ENCODE measurements at regions not wholly inside any gene's neighbourhood (a gene's known extent, or its start where the extent isn't known, plus 50 kb on each side); places are given as distances from the start of the nearest gene placed in this dataset.

DNA sequence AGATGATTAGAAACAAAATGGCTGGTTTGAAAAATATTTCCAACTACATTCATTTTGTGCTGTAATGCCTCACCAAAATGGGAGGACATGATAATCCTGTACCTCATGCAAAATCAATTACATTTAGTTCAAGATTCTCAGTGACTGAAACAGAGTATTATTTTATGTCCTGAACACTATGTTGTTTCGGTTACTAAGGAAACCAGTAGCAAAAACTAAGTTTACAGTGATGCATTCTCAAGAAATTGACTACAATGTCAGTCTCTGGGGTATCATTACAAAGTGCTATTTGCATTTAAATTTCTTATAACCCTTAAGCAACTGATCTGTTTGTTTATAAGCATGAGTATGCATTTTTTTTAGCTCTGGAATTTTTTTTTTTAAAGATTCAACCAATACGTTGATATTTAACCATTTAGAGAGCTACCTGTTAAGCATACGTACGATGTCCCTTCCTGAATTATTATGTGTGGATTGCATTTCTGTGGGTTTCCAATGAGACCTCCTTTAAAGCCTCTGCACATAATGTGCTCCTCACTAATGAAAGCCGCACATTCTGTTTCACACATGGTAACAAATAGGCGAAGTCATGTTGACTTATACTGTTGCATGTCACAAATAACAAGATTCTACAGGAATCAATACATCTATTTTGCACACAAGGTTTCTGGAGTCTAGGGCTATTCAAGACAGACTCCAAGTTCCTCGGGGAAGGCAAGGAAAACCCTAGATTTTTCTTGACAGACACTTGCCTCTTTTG, 1035.7 kb downstream of the ADGRL2 start:
- peak in 1 of 2 donors; percentile 27 for DNase-seq
- no peaks in the 10 kb centered on the region for H3K27me3 ChIP-seq
- WGBS, 5 donors = 89 to 92% (median 90%) methylated on average over 7 of the region's 7 CpGs
- no peaks in the 10 kb centered on the region for H3K4me1 ChIP-seq
- no peak overlapping the region for H3K27ac ChIP-seq
- no peaks in the 10 kb centered on the region for H3K9me3 ChIP-seq
- TF ChIP-seq EP300 (IDR thresholded peaks at IDR 0.05) = no peak
- no peak for TF ChIP-seq POLR2A (IDR thresholded peaks at IDR 0.05)
- H3K4me3 ChIP-seq = no peak overlapping the region
- H3K36me3 ChIP-seq = no peaks in the 10 kb centered on the region
- intact Hi-C loops (cut with DNase I; ENCODE audit: low total_unique reads) = no loop called here

- Histone ChIP-seq H3K9me3 (no peaks in the 10 kb centered on the region), H3K4me3 (no peak overlapping the region), H3K27ac (no peak overlapping the region), H3K36me3 (no peaks in the 10 kb centered on the region), H3K4me1 (no peaks in the 10 kb centered on the region), H3K27me3 (no peaks in the 10 kb centered on the region)
- intact Hi-C loops (cut with DNase I; ENCODE audit: low total_unique reads) = no loop called here
- WGBS, 5 donors = 33 to 54% (median 42%) methylated on average over 6 of the region's 6 CpGs
- TF ChIP-seq EP300 (IDR thresholded peaks at IDR 0.05) (no peak), POLR2AphosphoS5 (IDR thresholded peaks at IDR 0.05) (no peak), POLR2A (IDR thresholded peaks at IDR 0.05) (no peak)
- TF ChIP-seq, protein P1, sequence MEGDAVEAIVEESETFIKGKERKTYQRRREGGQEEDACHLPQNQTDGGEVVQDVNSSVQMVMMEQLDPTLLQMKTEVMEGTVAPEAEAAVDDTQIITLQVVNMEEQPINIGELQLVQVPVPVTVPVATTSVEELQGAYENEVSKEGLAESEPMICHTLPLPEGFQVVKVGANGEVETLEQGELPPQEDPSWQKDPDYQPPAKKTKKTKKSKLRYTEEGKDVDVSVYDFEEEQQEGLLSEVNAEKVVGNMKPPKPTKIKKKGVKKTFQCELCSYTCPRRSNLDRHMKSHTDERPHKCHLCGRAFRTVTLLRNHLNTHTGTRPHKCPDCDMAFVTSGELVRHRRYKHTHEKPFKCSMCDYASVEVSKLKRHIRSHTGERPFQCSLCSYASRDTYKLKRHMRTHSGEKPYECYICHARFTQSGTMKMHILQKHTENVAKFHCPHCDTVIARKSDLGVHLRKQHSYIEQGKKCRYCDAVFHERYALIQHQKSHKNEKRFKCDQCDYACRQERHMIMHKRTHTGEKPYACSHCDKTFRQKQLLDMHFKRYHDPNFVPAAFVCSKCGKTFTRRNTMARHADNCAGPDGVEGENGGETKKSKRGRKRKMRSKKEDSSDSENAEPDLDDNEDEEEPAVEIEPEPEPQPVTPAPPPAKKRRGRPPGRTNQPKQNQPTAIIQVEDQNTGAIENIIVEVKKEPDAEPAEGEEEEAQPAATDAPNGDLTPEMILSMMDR (IDR thresholded peaks at IDR 0.05) = no peak
- DNase-seq = peak in 1 of 2 donors; percentile 20
Measured at GRCh38 chr1:82830690-82831380, 1030.1 kb downstream of the ADGRL2 start.

GRCh38 chr1:82829527-82829926, 1028.8 kb downstream of the ADGRL2 start:
- no peak overlapping the region for H3K4me3 ChIP-seq
- intact Hi-C loops (cut with DNase I; ENCODE audit: low total_unique reads) = no loop called here
- DNase-seq = no peak
- no peaks in the 10 kb centered on the region for H3K9me3 ChIP-seq
- H3K36me3 ChIP-seq = no peaks in the 10 kb centered on the region
- H3K27me3 ChIP-seq = no peaks in the 10 kb centered on the region
- no peaks in the 10 kb centered on the region for H3K4me1 ChIP-seq
- TF ChIP-seq EP300 (IDR thresholded peaks at IDR 0.05) (no peak), POLR2A (IDR thresholded peaks at IDR 0.05) (no peak), POLR2AphosphoS5 (IDR thresholded peaks at IDR 0.05) (no peak)
- TF ChIP-seq, protein P1 (IDR thresholded peaks at IDR 0.05) = no peak
- 72 to 76% (median 75%) methylated on average over 1 of the region's 1 CpG for WGBS, 5 donors
- H3K27ac ChIP-seq = no peak overlapping the region

GRCh38 chr1:82823876-82824275, 1023.1 kb downstream of the ADGRL2 start:
- H3K36me3 ChIP-seq = no peaks in the 10 kb centered on the region
- TF ChIP-seq, protein P1 (IDR thresholded peaks at IDR 0.05) = no peak
- TF ChIP-seq POLR2AphosphoS5 (IDR thresholded peaks at IDR 0.05) = no peak
- TF ChIP-seq EP300 (IDR thresholded peaks at IDR 0.05) = no peak
- no peak for TF ChIP-seq POLR2A (IDR thresholded peaks at IDR 0.05)
- H3K9me3 ChIP-seq = no peaks in the 10 kb centered on the region
- 70 to 97% (median 85%) methylated on average over 3 of the region's 3 CpGs for WGBS, 5 donors
- no peak overlapping the region for H3K4me3 ChIP-seq
- intact Hi-C loops (cut with DNase I; ENCODE audit: low total_unique reads) = no loop called here
- H3K27me3 ChIP-seq = no peaks in the 10 kb centered on the region
- no peak overlapping the region for H3K27ac ChIP-seq
- DNase-seq = no peak
- H3K4me1 ChIP-seq = no peaks in the 10 kb centered on the region

DNA sequence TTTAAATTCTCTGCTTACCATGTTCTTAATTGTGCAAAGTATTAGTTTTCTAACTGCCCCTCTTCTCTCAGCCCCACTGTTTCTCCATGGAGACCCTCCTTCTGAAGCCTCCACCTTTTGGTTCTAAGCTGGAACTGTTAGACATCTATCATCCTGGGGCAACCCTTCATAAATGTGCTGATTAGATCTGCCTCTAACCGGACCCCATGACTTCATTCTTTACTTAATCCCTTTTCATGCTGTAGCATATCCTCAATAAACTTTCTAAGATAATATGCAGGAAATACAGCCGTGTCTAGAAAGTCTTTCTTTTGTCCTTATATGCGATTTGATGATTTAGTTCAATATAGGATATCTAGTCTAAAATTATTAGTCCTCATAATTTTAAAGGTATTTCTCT, 1020.1 kb downstream of the ADGRL2 start:
- TF ChIP-seq POLR2A (IDR thresholded peaks at IDR 0.05) (no peak), POLR2AphosphoS5 (IDR thresholded peaks at IDR 0.05) (no peak), EP300 (IDR thresholded peaks at IDR 0.05) (no peak)
- TF ChIP-seq, protein P1 (IDR thresholded peaks at IDR 0.05) = no peak
- no peak overlapping the region for H3K27ac ChIP-seq
- no peaks in the 10 kb centered on the region for H3K27me3 ChIP-seq
- no peaks in the 10 kb centered on the region for H3K9me3 ChIP-seq
- 51 to 62% (median 56%) methylated on average over 3 of the region's 3 CpGs for WGBS, 5 donors
- H3K36me3 ChIP-seq = no peaks in the 10 kb centered on the region
- H3K4me3 ChIP-seq = no peak overlapping the region
- intact Hi-C loops (cut with DNase I; ENCODE audit: low total_unique reads) = no loop called here
- no peaks in the 10 kb centered on the region for H3K4me1 ChIP-seq
- no peak for DNase-seq

All from stomach (tissue), 8 donors.